Ectodermal cell (in vitro differentiated cells): ENCODE measurements at regions not wholly inside any gene's neighbourhood (a gene's known extent, or its start where the extent isn't known, plus 50 kb on each side); places are given as distances from the start of the nearest gene placed in this dataset.

Source experiments
- H3K27ac ChIP-seq: 2 replicates; pipeline ENCODE4 v1.7.0; 2013; ENCODE audit warnings: mild to moderate bottlenecking, low read depth, low read length; ENCODE audit not compliant: insufficient read depth, poor library complexity, severe bottlenecking
- H3K27me3 ChIP-seq: 2 replicates; pipeline ENCODE4 v1.7.0; 2013; ENCODE audit warnings: mild to moderate bottlenecking, low read length; ENCODE audit not compliant: insufficient read depth, control insufficient read depth, poor library complexity, severe bottlenecking
- H3K36me3 ChIP-seq: one replicate; pipeline ENCODE4 v1.7.0; 2013; ENCODE audit warnings: low read length; ENCODE audit not compliant: control insufficient read depth, insufficient read depth
- H3K4me1 ChIP-seq: one replicate; pipeline ENCODE4 v1.7.0; 2013; ENCODE audit warnings: low read length; ENCODE audit not compliant: control insufficient read depth, insufficient read depth
- H3K4me3 ChIP-seq: 2 replicates; pipeline ENCODE4 v1.7.0; 2013; ENCODE audit warnings: low read depth, low read length, control low read depth; ENCODE audit not compliant: insufficient read depth
- H3K9me3 ChIP-seq: 2 replicates; pipeline ENCODE4 v1.7.0; 2013; ENCODE audit warnings: mild to moderate bottlenecking, low read length, moderate library complexity; ENCODE audit not compliant: control insufficient read depth
- WGBS, 2 experiments: methylation state at CpG; one replicate each; pipeline ENCODE4 v1.1.7; 2013; ENCODE audit warnings: missing lambda C conversion rate in 2 of 2; 5-methylcytosine and 5-hydroxymethylcytosine counted together

DNA sequence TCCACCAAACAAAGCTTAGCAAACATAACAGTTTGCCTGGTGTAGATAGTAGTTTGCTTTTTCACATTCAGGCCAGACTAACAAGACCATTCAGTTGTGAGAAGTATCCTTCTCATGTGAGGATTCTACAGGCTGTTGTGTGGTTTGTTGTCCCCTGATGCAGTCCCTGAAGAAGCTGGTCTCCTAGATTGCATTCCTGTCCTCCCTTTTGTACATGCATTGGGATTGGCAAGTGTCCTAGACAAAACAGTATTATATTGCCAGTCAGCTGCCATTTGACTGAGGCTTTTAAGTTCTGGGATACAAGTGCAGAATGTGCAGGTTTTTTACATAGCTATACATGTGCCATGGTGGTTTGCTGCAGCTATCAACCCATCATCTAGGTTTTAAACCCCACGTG lies 362.0 kb upstream of the IL12A start:
- no peak overlapping the region for H3K27ac ChIP-seq
- no peaks in the 10 kb centered on the region for H3K36me3 ChIP-seq
- H3K9me3 ChIP-seq: no peaks in the 10 kb centered on the region
- H3K27me3 ChIP-seq: no peaks in the 10 kb centered on the region
- H3K4me3 ChIP-seq: no peak overlapping the region
- WGBS, 2 experiments: 84 to 97% methylated on average over 1 of the region's 1 CpG
- H3K4me1 ChIP-seq: no peaks in the 10 kb centered on the region

DNA sequence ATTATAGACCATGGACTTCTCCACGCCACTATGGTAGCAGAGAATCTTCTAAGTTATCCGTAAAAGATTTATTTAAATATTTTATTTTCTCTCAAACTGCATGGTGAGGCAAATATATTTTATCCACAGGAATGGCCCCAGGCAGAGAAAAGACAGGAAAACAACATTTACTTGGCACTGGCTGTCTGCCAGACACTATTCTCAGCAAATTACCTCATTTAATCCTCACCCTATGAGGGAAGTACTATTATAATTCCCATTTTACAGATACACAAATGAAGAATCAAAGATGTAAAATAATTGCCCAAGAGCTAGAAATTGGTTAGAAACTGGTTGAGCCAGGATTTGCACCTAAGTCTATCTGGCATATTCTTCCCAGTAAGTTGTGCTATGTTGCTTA lies 361.4 kb upstream of the IL12A start:
- Histone ChIP-seq H3K4me3 (no peak overlapping the region), H3K4me1 (no peaks in the 10 kb centered on the region), H3K36me3 (no peaks in the 10 kb centered on the region), H3K9me3 (no peaks in the 10 kb centered on the region), H3K27ac (no peak overlapping the region), H3K27me3 (no peaks in the 10 kb centered on the region)
- 60% methylated on average over 1 of the region's 2 CpGs; no CpG with 5 or more reads in 1 of the 2 experiments for WGBS, 2 experiments

DNA sequence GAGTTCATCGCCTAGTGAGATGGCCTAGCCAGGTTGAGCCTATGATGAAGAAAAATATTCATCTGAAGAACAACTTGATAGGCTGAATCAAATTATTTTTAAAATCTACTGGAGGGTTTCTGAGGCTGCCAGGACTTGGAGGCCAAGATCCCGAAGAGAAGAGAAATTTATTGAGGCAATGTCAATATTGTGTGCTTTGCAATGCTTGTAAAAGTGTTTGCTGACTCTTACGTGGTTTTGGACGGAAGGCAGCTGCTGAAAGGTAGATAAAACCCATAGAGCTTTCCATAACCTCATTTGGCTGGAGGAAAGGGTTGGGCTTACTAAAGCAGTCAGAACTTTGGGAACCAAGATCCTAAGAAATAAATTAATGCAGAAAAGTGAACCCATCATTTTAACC lies 361.0 kb upstream of the IL12A start:
- no peak overlapping the region for H3K27ac ChIP-seq

DNA sequence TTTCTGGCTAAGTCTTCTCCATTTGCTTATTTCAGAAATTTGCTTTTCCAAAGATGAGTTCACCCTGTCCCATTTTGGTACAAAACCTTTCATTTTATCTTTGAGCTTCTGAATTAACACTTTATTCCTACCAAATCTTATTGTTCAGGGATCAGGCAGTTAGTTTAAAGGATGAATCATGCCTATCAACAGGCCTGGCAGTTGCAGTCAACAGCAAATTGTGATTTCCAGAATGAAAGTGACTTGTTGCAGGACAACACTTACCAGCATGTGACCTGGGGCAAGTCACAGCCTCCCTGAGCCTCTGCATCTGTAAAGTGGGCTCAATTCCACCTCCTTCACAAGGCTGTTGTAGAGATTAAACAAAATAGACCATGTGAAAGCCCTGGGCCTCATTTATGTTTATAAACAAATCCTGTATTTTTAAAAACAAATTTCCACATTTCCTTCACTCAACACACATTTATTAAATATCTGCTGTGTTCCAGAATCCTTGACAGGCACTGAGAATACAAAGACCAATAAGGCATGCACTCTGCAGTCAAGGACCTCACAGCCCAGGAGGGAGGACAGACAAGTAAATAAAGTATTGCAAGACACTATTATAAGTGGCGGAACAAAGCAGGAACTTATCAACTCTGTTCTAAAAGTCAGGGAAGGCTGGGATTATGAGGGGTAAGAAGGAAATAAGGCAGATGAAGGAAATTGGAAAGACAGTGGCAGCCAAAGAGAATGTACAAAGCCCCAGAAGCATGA lies 359.1 kb upstream of the IL12A start:
- Histone ChIP-seq H3K9me3 (no peaks in the 10 kb centered on the region), H3K4me3 (no peak overlapping the region), H3K4me1 (no peaks in the 10 kb centered on the region), H3K36me3 (no peaks in the 10 kb centered on the region), H3K27me3 (no peaks in the 10 kb centered on the region), H3K27ac (no peak overlapping the region)
- 97 to 100% methylated on average over 1 of the region's 1 CpG for WGBS, 2 experiments

More for the DNA sequence above, 361.0 kb upstream of the IL12A start:
- WGBS, 2 experiments: 94 to 98% methylated on average over 4 of the region's 4 CpGs
- Histone ChIP-seq H3K36me3 (no peaks in the 10 kb centered on the region), H3K4me3 (no peak overlapping the region), H3K9me3 (no peaks in the 10 kb centered on the region), H3K4me1 (no peaks in the 10 kb centered on the region), H3K27me3 (no peaks in the 10 kb centered on the region)

DNA sequence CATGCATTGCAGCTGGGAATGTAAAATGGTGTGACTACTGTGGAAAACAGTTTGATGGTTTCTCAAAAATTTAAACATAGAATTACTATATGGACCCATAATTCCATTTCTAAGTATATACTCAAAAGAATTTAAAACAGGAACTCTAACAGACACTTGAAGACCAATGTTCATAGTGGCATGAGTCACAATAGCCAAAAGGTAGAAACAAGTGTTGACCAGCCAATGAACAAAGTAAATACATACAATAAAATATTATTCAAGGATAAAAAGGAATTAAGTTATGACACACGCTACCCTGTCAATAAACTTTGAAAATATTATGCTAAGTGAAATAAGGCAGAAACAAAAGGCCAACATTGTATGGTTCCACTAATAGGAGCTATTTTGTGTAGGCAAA lies 357.4 kb upstream of the IL12A start:
- Histone ChIP-seq H3K27me3 (no peaks in the 10 kb centered on the region), H3K36me3 (no peaks in the 10 kb centered on the region), H3K9me3 (no peaks in the 10 kb centered on the region), H3K4me3 (no peak overlapping the region), H3K4me1 (no peaks in the 10 kb centered on the region), H3K27ac (no peak overlapping the region)
- WGBS, 2 experiments: 92 to 100% methylated on average over 1 of the region's 1 CpG

DNA sequence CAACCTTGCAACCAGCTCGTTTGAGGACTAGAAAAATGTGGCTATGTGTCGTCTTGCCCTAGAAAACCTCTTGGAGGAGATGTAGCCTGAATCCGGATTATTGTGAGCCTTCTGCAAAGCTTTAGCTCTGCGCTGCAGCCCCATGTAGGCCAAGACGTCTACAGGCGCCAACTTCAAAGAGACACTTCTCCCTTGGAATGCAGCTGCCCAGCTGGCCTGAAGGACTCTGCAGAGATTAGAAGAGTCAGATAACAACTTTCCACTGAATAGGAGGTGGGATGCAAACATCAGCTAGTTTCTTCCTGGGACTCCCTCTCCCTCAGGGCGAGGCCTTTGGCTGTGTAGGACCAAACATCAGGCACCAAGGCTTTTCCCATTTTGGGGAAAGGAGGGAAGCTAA lies 356.5 kb upstream of the IL12A start:
- 63 to 72% methylated on average over 7 of the region's 7 CpGs for WGBS, 2 experiments
- Histone ChIP-seq H3K27ac (no peak overlapping the region), H3K4me3 (no peak overlapping the region), H3K36me3 (no peaks in the 10 kb centered on the region), H3K27me3 (no peaks in the 10 kb centered on the region), H3K9me3 (no peaks in the 10 kb centered on the region), H3K4me1 (no peaks in the 10 kb centered on the region)

DNA sequence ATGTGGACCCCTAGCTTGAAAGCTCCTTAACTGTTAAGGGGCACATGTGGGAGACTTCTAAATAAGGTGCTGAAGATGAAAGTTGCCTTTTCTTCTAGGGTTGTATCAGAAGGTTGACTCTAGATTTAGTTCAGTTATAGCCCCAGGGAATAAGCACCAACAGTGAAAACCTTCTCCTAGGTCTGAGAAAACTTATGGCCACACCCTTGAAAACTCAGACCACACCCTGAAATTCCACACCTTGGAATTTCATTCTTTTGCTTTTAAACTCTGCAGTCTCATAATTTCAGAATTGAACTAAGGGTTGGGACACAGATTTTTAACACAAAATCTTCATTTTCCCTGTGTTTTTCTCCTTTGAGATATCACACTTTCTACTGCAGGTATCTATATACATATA lies 355.8 kb upstream of the IL12A start:
- H3K27ac ChIP-seq: no peak overlapping the region
- no peaks in the 10 kb centered on the region for H3K36me3 ChIP-seq
- no peaks in the 10 kb centered on the region for H3K9me3 ChIP-seq
- H3K4me3 ChIP-seq: no peak overlapping the region
- no peaks in the 10 kb centered on the region for H3K4me1 ChIP-seq
- no peaks in the 10 kb centered on the region for H3K27me3 ChIP-seq

DNA sequence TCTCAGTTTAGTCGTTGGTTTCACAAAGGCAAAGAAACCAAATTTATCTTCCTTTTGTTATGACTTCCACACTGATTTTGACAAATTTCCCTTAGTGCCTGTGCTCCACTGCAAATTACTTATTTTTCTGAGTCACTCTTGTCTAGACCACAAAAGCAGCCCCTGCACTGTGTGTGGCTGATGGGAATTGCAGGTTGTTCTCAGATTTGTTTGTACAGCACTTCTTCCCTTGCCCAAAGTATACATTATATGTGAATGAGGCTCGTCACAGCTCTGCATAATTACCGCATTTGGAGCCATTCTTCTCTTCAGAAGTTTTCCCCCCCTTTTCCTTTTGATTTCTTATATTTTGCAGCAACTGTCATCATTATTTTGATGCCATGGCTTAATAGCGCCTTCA lies 354.2 kb upstream of the IL12A start:
- Histone ChIP-seq H3K36me3 (no peaks in the 10 kb centered on the region), H3K27ac (no peak overlapping the region), H3K9me3 (no peaks in the 10 kb centered on the region), H3K4me3 (no peak overlapping the region), H3K4me1 (no peaks in the 10 kb centered on the region), H3K27me3 (no peaks in the 10 kb centered on the region)
- 77 to 82% methylated on average over 4 of the region's 4 CpGs for WGBS, 2 experiments

DNA sequence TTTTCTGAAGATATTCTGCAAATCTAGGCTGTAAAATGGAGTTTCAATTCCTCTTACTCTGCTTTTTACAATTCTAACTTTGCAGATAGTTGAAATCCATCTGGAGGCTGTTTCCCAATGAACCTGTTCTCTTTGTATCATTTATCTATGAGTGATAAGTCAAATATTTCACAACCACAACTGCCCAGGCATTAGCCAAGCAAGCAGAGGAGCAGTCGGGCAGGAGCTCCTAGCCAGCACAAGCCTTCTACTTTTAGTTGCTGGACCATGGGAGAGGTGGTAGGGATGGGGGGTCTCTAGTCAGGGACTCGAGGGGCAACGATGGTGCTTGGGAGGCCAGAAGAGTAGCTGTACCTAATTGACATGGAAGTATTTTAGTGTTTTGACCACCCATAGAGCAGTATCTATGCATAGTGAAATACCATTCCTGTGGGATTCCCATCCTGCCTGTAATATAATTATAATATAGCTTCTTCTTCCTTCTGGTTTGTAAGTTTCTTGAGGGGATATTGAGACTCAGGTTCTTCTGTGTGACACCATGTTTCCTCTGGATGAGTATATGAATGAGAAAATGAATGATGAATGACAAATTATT lies 353.5 kb upstream of the IL12A start:
- Histone ChIP-seq H3K4me1 (no peaks in the 10 kb centered on the region), H3K27me3 (no peaks in the 10 kb centered on the region), H3K36me3 (no peaks in the 10 kb centered on the region), H3K27ac (no peak overlapping the region), H3K4me3 (no peak overlapping the region), H3K9me3 (no peaks in the 10 kb centered on the region)
- WGBS, 2 experiments: 92 to 93% methylated on average over 3 of the region's 3 CpGs

DNA sequence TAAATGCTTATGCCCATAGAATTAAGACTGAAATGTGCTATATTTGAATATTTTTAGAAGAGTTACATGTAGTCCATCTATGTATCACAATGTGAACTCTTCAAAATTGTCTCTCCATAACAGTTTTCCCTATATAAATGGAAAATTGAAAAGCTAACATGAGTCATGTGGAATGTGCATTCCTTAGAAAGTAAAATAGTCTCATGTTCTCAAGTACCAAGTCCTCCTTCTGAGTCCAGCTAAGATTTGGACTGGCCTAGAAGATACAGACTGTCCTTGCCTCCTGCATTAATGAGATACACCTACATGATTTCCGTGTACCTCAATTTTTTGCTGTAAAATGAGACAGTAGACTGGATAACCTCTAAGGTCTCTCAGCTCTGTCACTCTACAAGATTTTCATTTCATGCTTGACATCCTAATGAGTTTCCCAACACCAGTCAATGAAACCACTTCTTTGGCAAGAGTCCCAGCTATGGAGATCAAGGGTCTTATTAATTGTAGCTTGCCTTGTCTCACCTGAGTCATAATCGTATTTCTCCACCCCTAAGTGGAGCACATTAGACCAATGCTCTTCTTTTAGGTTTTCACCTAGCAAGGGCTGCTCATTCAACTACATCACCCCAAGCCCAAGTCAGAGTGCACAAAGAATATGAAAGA lies 350.6 kb upstream of the IL12A start:
- Histone ChIP-seq H3K4me3 (no peak overlapping the region), H3K27me3 (no peaks in the 10 kb centered on the region), H3K36me3 (no peaks in the 10 kb centered on the region), H3K9me3 (no peaks in the 10 kb centered on the region), H3K4me1 (no peaks in the 10 kb centered on the region), H3K27ac (no peak overlapping the region)
- 94 to 96% methylated on average over 2 of the region's 2 CpGs for WGBS, 2 experiments
